A673 (cell line): ENCODE measurements at regions not wholly inside any gene's neighbourhood (a gene's known extent, or its start where the extent isn't known, plus 50 kb on each side); places are given as distances from the start of the nearest gene placed in this dataset.

Experiments used
- EZH2 ChIP-seq: fragments of 200-600 bp; sonication (generic); IDR thresholded peaks from 2 replicates; pipeline ENCODE4 v1.6.1; 2017; ENCODE audit warnings: borderline replicate concordance, low read depth, mild to moderate bottlenecking, mixed read lengths, antibody characterized with exemption, low read length; ENCODE audit not compliant: poor library complexity, severe bottlenecking
- TF ChIP-seq, protein P1 (sequence below): fragments of 300-800, 200-600 bp; sonication (generic); conservative IDR thresholded peaks from 2 replicates; pipeline ENCODE4 v1.5.1; 2017; ENCODE audit warnings: low read depth, mild to moderate bottlenecking, antibody characterized with exemption, low read length, moderate library complexity, mixed read lengths

GRCh38 chr6:14597090-14597489 lies 479.5 kb downstream of the CD83 start:
- TF ChIP-seq EZH2: no peak
- TF ChIP-seq, protein P1, sequence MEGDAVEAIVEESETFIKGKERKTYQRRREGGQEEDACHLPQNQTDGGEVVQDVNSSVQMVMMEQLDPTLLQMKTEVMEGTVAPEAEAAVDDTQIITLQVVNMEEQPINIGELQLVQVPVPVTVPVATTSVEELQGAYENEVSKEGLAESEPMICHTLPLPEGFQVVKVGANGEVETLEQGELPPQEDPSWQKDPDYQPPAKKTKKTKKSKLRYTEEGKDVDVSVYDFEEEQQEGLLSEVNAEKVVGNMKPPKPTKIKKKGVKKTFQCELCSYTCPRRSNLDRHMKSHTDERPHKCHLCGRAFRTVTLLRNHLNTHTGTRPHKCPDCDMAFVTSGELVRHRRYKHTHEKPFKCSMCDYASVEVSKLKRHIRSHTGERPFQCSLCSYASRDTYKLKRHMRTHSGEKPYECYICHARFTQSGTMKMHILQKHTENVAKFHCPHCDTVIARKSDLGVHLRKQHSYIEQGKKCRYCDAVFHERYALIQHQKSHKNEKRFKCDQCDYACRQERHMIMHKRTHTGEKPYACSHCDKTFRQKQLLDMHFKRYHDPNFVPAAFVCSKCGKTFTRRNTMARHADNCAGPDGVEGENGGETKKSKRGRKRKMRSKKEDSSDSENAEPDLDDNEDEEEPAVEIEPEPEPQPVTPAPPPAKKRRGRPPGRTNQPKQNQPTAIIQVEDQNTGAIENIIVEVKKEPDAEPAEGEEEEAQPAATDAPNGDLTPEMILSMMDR: no peak
